Posterior cingulate gyrus (tissue), 11 donors: ENCODE measurements at regions not wholly inside any gene's neighbourhood (a gene's known extent, or its start where the extent isn't known, plus 50 kb on each side); places are given as distances from the start of the nearest gene placed in this dataset.

ENCODE experiments used
- DNase-seq, 10 donors: peaks; one replicate each; pipeline versions ENCODE4 v3.0.0 to v3.0.0-alpha.2; 2020 to 2021; ENCODE audit warnings: mixed read lengths in 3 of 10
- intact Hi-C: fragments of 100-400 bp; cut with DNase I; formaldehyde crosslinking; loops from one replicate; pipeline ENCODE4 v1.15.1; 2023

DNA sequence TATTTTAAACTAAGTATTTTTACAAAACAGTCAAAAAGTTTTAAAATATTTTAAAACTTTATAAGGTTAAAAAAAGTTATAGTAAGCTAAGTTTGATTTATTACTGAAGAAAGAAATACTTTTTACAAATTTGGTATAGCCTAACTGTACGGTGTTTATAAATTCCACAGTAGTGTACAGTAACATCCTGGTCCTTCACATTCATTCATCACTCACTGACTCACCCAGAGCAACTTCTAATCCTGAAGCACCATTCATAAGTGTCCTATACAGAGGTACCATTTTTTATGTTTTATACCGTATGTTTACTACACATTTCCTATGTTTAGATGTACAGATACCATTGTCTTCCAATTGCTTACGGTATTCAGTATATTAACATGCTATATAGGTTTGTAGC is 170.0 kb downstream of the KLHL28 start:
- intact Hi-C loops, result no loop called here
- DNase-seq, result no peak

DNA sequence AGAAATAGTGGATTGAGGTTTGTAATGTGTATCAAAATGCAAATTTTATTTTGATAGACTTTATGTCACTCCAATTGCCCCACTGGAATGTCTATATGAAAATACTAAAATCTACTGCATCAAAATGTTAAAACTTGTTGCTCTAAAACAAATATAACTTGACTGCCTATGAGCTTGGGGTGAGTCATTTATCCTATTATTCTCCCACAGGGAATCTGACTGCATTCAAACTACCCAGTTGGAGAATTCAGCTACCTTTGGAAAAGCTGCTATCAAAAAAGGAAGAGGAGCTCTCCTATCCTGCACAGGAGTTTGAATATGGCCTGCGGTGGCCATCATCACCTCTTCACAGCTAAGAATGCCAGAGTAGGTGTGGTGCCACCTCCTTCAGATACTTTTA is 173.1 kb downstream of the KLHL28 start:
- DNase-seq, result no peak
- intact Hi-C loops, result no loop called here

DNA sequence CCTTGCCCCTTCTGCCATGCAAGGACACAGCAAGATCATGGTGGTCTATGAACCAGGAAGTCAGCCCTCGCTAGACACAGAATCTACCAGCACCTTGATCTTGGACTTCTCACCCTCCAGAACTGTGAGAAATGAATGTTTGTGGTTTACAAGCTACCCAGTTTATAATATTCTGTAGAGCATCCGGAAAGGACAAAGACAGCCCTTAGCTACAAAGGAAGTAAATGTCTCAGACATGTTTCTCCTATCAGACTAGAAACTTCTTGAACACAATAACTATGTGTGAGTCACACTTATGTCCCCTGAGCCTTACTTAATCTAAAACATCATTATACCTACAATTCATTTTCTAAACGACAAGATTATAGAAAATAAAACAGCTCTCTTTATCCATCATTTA is 176.7 kb downstream of the KLHL28 start:
- intact Hi-C loops, result no loop called here

DNA sequence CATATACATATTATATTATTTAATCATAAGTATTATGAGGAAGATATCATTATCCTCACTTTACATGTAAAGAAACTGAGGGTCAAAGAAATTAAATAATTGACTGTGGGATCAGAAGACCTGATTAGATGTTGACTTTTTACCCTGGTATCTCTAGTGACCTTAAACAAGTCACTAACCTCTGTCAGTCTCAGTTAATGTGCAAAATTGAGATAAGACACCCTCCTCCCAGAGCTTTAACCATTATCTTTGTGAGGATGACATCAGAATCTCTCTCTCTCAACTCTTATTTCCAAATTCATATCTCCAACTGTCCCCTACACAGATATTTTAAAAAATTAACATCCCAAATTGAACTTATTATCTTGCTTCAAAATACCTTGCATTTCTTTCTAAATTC is 177.8 kb downstream of the KLHL28 start:
- DNase-seq, result no peak
- intact Hi-C loops, result no loop called here

More for the DNA sequence above, 176.7 kb downstream of the KLHL28 start:
- DNase-seq, result no peak

DNA sequence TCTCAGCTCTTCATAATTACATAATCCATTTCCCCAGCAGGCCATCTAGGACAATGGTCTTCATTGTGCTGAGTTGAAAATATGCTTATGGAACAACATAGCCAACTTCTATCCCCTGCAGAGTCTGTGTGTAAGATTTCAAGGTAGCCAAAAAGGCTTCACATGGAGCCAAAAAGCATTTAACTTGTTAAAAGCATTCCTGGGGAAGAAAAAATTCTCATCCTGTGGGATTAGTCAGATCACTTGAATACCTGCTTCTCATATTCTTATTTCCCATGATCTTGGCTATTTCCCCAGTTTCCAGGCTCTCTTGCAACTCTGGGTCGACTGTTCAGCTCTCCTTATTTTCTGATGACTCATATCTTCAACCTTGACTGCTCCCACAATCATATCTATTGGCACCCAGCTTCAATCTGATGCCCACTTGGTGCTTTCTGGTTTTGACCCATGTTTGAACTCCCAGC is 178.9 kb downstream of the KLHL28 start:
- intact Hi-C loops, result no loop called here
- no peak for DNase-seq

DNA sequence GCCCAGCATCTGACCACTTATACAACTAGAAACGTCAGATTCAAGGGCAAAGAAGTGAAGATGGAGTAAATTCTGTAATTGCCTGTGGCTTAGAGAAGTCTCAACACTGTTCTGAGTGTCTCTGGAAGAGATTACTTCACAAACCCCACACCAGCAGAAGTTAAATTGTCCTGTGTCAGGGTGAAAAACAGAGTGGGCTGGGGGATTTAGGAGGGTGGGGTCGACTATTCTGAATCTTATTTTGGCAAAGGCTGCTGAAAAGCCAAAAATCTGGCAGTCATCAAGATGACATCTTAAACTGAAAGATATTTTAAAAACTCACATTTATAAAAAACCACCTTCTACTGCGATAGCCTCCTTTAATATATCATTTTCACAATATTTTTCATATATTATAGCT is 180.8 kb downstream of the KLHL28 start:
- no peak for DNase-seq
- intact Hi-C loops, result no loop called here

DNA sequence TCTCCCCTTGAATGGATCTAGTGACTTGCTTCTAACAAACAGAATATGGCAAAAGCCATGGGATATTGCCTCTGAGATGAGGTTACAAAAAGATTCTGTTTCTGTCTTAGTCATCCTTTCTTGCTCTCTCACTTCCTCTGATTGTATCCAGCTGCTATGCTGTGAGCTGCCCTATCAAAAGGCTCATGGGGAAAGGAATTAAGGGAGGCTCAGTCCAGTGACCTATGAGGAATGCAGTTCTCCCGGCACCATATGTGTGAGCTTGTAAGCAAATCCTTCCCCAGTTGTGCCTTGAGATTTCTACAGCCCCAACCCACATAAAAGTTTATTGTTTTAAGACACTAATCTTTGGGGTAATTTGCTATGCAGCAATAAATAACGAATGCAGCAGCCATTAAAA is 183.1 kb downstream of the KLHL28 start:
- intact Hi-C loops, result no loop called here
- DNase-seq, result no peak

DNA sequence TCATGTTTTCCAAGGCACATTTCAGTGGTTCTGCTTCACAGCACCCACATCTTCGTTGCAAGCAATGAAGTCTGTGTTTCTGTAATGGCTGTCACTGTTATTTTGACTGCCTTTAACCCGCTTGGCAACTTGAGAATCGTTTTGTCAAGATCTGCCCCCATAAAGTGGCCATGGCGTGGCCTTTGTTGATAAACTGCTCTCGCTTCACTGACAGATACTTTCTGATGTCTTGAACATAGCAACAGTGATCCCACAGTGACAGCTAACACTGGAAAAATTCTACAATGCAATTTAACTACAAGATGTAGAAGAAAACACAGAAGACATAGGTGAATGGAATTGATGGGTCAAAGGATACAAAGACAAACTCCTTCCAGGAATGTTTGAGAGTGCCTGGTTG is 184.2 kb downstream of the KLHL28 start:
- DNase-seq, result no peak
- intact Hi-C loops, result no loop called here

DNA sequence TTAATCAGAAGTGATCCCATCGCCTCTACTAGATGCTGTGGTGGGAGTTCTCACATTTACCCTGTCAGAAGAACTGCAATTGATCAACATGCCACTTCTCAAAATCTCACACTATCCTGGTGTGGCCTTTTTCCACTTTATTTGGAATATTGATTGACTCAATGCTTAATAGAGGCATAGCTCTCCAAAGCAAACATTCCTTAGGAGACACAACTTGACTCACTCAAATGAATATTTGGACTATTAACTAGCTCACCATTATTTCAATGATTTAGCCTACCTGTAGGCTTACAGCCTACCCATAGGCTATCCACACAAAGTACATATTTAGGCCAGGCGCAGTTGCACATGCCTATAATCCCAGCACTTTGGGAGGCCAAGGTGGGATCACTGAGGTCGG is 186.5 kb downstream of the KLHL28 start:
- DNase-seq, result no peak
- intact Hi-C loops, result no loop called here

DNA sequence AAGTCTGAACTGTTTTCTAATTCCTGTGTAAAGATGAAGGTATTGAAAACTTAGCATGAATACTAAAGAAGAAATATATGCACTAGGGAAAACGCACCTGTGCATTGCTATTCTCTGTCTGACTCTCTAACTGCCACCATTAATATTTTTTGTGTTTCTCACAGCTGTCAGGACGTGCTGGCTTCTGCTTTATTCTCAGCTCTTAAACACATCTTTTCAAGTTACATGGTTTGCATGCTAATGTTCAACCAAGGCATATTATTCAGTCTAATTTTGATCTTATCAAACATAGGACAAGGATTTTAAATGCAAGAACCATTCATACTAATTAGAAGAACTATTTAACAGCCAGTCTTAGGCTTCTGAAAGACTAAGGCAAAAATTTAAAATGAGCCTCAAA is 187.4 kb downstream of the KLHL28 start:
- DNase-seq, result no peak

DNA sequence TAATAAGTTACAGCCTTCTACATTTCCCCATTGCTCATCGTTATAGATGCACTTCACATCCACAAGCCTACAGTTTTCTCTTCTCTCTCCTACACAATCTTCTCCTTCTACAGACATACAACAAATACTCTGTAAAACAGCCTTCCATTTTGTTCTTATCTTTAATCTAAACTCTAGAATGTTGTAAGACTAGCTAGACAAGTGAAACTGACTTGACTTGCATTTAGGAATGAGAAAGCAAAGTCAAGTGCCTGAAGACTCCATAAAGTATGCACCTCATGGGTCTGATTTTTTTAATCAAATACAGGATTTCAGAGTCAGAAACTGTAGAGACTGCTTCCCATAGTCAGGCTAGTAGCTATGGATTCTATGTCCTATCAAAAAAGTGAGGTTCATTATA is 190.3 kb downstream of the KLHL28 start:
- intact Hi-C loops, result no loop called here
- no peak for DNase-seq

More for the DNA sequence above, 187.4 kb downstream of the KLHL28 start:
- intact Hi-C loops, result no loop called here

DNA sequence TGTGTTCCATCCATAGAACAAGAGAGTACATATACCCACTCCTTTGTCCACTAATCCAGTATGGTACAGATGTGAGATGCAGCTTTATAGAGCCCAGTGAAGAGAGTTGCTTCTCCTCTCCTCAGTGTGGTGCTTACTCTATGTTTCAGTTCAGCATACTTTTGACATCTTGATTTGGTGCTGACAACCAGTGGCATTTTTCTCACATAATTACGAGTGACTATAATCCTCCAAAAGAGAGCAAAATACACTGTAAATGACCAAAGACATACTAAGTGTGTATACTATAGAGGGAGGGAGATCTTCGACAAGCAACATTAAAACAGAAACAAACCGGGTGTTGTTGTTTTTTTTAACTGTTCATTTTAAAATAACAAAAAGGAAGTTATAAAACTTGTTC is 191.5 kb downstream of the KLHL28 start:
- no peak for DNase-seq
- intact Hi-C loops, result no loop called here

DNA sequence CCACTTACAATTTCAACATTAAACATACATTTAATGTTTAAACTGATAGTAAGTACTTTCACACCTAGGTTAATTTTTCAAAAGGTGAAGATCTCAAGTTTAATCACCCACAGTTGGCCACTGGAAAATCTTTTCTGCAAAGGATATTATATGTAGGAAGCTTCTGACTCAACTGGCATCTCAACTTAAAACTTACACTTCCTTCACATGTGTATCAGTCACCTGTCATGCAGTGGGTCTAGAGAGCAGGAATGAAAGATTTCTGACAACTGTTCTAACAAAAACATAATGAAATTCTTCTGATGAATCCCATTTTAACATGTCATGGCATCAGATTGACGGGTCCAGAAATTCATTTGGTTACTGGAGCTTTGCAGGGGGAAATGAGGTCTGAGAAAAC is 192.8 kb downstream of the KLHL28 start:
- no peak for DNase-seq

DNA sequence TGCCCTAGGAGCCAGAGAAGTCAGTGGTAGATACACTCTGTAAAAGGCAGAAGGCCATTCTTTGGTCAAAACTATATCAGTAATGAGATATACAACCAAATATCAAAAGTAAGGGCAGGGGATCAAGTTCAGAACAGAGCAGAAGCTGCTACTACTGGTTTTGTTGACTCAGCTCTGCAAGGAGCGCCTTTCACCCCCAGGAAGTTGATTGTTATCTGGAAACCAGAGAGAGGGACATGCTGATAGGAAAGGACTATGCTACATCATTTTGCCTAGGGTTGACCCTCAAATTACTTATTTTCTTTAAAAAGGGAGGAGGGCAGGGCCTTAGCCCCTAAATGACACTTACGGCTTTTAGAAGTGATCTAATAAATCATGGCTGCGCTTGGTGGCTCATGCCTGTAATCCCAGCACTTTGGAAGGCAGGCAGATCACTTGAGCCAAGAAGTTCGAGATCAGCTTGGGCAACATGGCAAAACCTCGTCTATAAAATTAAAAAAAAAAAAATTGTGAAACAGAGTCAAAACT is 194.0 kb downstream of the KLHL28 start:
- DNase-seq, result no peak
- intact Hi-C loops, result no loop called here

More for the DNA sequence above, 192.8 kb downstream of the KLHL28 start:
- intact Hi-C loops, result no loop called here

DNA sequence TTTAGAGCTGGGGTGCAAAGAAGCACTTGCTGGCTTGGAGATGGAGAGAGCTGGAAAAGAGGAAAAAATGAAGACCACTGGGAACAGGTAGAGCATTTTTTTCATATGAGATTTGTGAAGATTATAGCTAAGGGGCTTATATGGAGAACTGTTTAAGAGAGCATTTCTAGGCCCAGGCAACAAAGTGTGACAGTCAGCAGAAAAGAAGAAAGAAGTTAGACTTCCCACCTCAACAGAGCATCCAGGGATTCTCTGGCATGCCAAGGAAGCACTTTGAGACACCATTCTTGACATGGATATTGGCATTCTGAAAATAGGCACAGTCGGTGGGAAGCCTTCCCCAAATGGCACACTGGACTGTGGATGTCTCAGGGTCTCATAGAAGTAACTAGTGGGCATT is 195.5 kb downstream of the KLHL28 start:
- DNase-seq, result no peak
- intact Hi-C loops, result no loop called here

DNA sequence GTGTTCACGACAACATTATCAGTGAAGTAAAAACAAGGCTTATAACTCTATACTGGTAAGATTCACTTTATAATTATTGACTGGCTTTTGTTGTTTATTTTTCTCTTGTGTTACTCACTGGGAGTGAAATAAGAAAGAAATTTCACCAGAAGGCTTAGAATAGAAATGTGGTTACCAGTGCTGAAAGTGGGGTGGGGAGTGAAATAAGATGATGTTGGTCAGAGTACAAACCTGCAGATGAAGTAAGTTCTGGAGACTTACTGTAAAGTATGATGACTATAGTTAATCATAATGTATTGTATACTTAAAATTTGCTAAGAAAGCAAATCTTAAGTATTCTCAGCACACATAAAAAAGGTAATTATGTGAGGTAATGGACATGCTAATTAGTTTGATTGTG is 198.4 kb downstream of the KLHL28 start:
- DNase-seq, result no peak
- intact Hi-C loops, result no loop called here

DNA sequence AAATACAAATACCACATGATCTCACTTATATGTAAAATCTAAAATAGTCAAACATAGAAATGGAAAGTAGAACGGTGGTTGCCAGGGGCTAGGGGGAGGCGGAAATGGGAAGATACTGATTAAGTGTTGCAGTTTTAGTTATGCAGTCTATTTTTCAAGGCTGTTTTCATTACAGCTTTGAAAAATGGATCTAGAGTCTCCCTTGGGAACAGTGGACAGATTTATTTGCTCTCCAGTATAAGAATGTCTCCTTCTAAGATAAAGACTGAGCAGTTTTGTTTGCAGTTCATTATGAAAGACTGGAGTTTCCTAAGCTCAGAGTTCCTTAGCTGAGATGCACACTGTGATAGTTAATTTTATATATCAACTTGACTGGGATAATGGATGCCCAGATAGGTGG is 202.5 kb downstream of the KLHL28 start:
- no peak for DNase-seq
- intact Hi-C loops, result no loop called here

DNA sequence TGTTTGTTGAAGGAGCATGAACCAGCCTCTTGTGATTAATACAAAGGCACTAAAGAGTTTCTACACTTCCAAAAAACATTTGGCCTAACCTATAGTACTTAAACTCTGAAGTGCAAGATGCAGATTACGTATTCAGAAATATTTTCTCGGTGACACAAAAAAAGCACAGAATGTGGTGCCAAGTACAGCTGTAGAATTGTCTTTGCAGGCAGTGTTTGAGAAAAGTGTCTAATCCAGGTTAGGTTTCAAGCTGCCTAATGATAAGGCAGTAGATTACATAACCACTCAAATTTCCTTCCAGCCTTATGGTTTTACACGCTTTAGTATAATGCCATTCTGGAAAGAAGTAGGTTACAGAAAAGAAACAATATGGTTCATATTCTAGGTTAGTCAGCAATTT is 205.2 kb downstream of the KLHL28 start:
- no peak for DNase-seq
- intact Hi-C loops, result no loop called here

DNA sequence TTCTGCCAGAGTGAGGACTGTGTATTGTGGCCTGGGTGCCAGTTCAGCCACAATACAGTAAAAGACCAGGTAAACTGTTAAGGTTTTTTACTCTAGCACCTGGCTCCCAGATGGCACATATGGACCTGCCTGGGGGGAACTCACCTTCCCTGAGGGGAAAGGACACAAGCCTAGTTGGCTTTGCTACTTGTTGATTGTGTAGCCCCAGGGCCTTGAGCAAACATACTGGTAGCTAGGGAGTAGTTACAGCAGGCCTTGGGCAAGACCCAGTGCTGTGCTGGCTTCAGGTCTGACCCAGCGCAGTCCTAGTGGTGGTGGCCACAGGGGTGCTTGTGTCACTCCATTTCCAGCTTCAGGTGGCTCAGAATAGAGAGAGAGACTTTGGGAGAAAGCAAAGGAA is 216.4 kb downstream of the KLHL28 start:
- intact Hi-C loops, result no loop called here
- DNase-seq, result no peak

DNA sequence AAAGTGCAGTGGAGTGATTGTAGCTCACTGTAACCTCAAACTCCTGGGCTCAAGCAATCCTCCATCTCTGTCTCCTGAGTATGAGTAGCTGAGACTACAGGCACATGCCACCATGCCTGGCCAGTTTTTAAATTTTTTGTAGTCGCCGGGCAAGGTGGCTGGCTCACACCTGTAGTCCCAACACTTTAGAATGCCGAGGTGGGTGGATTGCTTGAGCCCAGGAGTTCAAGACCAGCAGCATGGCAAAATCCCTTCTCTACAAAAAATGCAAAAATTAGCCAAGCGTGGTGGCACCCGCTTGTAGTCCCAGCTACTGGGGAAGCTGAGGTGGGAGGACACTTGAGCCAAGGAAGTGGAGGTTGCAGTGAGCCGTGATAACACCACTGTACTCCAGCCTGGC is 219.5 kb downstream of the KLHL28 start:
- intact Hi-C loops, result no loop called here

DNA sequence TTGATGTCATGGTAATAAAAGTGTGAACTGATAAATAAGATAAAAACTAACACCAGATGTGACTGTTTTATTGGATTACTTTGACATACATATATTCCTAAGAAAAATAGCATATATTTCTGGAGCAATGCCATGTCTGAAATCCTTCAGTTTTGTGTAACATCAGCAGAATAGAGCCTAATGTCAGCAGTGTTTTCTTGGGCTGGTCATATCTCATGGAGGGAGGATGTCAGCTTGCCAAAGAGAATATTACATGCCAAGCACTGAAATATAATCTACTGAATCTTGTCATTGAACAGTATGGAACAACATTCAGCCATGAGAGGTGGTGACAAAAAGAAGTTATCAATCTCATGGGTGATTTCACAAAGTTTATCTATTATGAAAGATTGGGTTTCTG is 220.3 kb downstream of the KLHL28 start:
- DNase-seq, result no peak
- intact Hi-C loops, result no loop called here

More for the DNA sequence above, 219.5 kb downstream of the KLHL28 start:
- peak in 1 of 10 donors; percentile 50 for DNase-seq

DNA sequence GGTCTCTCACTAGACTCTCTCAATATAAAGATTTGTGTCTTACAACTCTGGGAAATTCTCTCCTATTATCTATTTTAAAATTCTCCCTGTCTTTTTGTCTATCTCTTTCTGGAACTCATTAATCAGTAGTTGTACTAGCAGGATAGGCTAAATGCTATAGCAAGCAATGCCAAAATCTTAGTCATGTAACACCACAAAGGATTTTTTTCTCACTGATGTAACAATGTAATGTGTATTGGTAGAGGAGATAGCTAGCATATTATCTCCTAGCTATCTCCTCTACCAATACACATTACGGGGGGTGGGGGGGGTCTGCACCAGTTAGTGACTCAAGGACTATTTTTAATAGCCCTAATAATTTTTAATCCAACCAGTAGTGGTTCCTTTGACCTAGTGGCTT is 225.4 kb downstream of the KLHL28 start:
- intact Hi-C loops, result no loop called here

DNA sequence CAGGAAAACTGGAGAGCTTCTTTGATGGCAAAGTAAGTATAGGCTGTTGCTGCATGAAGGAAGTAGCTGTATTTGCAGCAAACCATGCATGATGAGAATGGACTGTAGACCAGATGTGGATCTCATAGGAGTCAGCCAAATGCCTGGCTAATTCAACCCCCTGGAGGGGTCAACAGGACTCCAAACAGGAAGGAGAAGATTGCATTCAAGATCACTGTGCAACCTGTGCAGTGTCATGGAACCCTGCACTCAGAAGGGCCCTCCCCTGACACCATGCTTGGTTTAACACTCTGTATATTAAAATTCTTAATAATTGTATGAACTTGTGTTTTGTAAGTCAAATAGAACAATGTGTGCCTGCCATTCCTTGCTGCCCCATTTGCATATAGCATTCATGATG is 225.1 kb upstream of the FSCB start:
- intact Hi-C loops, result no loop called here

More for the DNA sequence above, 225.4 kb downstream of the KLHL28 start:
- DNase-seq, result no peak

More for the DNA sequence above, 225.1 kb upstream of the FSCB start:
- no peak for DNase-seq
